Left lung (tissue), 4 donors: ENCODE measurements at regions not wholly inside any gene's neighbourhood (a gene's known extent, or its start where the extent isn't known, plus 50 kb on each side); places are given as distances from the start of the nearest gene placed in this dataset.

ENCODE experiments used
- ATAC-seq: fragments of 200-7000 bp; cut with Tn5 transposase; one replicate; pipeline ENCODE4 v1.9.1; 2020; ENCODE audit warnings: moderate library complexity
- DNase-seq, 4 donors: peaks; one replicate each; pipeline ENCODE4 v3.0.0-alpha.2; 2013 to 2020
- H3K27ac ChIP-seq, 2 donors: fragments of 200-600 bp; sonication (generic) in 1 of 2; one replicate each; pipeline versions ENCODE4 v1.5.0 to v1.8.0; 2020 to 2021
- H3K27me3 ChIP-seq, 2 donors: fragments of 200-600 bp; sonication (generic) in 1 of 2; one replicate each; pipeline versions ENCODE4 v1.5.0 to v1.8.0; 2020 to 2021
- H3K36me3 ChIP-seq, 2 donors: fragments of 200-600 bp; sonication (generic) in 1 of 2; one replicate each; pipeline versions ENCODE4 v1.5.0 to v1.8.0; 2020 to 2021
- H3K4me1 ChIP-seq, 2 donors: fragments of 200-600 bp; one replicate each; pipeline ENCODE4 v1.8.0; 2021
- H3K4me3 ChIP-seq, 2 donors: fragments of 200-600 bp; sonication (generic) in 1 of 2; one replicate each; pipeline versions ENCODE4 v1.5.0 to v1.8.0; 2020 to 2021; ENCODE audit warnings: mild to moderate bottlenecking in 1 of 2
- H3K9me3 ChIP-seq, 2 donors: fragments of 200-600 bp; sonication (generic) in 1 of 2; one replicate each; pipeline versions ENCODE4 v1.5.0 to v1.8.0; 2020 to 2021
- intact Hi-C, 2 donors: fragments of 100-400 bp; cut with DNase I; formaldehyde crosslinking; loops; one replicate each; pipeline versions ENCODE4 v1.11.2 to v1.14.2; 2022
- TF ChIP-seq, protein P1 (sequence below), 2 donors: fragments of 200-600 bp; sonication (generic) in 1 of 2; IDR thresholded peaks; one replicate each; pipeline versions ENCODE4 v1.5.0 to v1.8.0; 2021; ENCODE audit warnings: antibody characterized with exemption in 2 of 2
- donor health status: DM: no; HTN: yes; CAD: no.
- donor health status: DM: no; HTN: no; CAD: no.

- H3K4me1 ChIP-seq: peaks cover 0 to 31% of the 10 kb centered on the region in 2 donors
- DNase-seq (no peak), ATAC-seq (no peak)
- TF ChIP-seq, protein P1, sequence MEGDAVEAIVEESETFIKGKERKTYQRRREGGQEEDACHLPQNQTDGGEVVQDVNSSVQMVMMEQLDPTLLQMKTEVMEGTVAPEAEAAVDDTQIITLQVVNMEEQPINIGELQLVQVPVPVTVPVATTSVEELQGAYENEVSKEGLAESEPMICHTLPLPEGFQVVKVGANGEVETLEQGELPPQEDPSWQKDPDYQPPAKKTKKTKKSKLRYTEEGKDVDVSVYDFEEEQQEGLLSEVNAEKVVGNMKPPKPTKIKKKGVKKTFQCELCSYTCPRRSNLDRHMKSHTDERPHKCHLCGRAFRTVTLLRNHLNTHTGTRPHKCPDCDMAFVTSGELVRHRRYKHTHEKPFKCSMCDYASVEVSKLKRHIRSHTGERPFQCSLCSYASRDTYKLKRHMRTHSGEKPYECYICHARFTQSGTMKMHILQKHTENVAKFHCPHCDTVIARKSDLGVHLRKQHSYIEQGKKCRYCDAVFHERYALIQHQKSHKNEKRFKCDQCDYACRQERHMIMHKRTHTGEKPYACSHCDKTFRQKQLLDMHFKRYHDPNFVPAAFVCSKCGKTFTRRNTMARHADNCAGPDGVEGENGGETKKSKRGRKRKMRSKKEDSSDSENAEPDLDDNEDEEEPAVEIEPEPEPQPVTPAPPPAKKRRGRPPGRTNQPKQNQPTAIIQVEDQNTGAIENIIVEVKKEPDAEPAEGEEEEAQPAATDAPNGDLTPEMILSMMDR (IDR thresholded peaks at IDR 0.05): no peak
- H3K27me3 ChIP-seq: no peaks in the 10 kb centered on the region
- intact Hi-C loops: no loop called here
- no peak overlapping the region for H3K27ac ChIP-seq
- no peaks in the 10 kb centered on the region for H3K36me3 ChIP-seq
- H3K4me3 ChIP-seq: no peak overlapping the region
- H3K9me3 ChIP-seq: no peaks in the 10 kb centered on the region
Measured at GRCh38 chr17:17413215-17413792, 63.5 kb upstream of the MED9 start.

DNA sequence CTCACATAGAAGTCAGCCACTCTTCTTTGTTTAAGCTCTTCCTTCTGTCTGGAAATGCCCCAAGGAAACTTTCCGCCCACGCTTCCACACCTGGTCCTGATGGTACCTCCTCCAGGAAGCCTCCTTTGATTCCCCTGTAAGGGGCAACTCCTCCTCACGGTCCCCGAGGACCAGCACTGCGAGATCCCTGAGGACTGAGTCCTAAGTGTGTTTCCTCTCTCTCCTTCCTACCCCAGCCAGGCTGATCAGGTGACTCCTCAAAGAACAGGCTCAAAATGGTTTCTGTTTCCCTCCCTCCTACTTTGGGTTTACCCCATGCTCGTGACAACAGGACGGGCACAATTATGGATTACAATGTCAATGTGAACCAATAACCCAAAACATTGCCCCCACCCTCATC is 63.0 kb upstream of the MED9 start:
- intact Hi-C loops: no loop called here
- Histone ChIP-seq H3K4me3 (no peak overlapping the region), H3K9me3 (no peaks in the 10 kb centered on the region), H3K27ac (no peak overlapping the region), H3K4me1 (peaks cover 0 to 25% of the 10 kb centered on the region in 2 donors), H3K36me3 (no peaks in the 10 kb centered on the region), H3K27me3 (no peaks in the 10 kb centered on the region)
- ATAC-seq: no peak
- no peak for DNase-seq
- TF ChIP-seq, protein P1 (IDR thresholded peaks at IDR 0.05): no peak

DNA sequence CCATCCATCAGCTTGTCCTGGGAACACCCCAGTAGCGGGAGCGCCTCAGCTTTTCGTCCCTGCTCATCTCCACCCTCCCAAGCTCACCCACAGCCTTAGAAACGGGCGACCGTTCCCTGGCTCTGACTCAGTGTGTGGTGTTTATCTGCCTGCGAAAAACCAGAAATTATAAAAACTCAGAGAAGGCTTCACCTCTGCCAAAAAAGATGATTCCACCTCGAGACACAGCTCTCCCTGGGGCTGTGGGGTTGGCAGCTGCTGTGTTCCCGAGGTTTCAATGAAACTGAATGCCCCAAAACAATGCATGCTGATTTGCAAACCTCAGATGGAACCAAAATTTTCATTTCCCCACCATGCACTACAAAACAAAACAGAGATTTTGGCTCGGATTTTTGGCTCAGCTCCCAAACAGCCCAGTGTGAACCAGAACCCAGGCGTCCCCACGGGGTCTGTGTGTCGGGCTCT is 62.4 kb upstream of the MED9 start:
- Histone ChIP-seq H3K27ac (no peak overlapping the region), H3K4me1 (peaks cover 0 to 20% of the 10 kb centered on the region in 2 donors), H3K4me3 (no peak overlapping the region), H3K9me3 (no peaks in the 10 kb centered on the region), H3K27me3 (no peaks in the 10 kb centered on the region), H3K36me3 (no peaks in the 10 kb centered on the region)
- TF ChIP-seq, protein P1 (IDR thresholded peaks at IDR 0.05): no peak
- ATAC-seq: no peak
- DNase-seq: no peak
- intact Hi-C loops: no loop called here

GRCh38 chr17:17415006-17415405 is 61.8 kb upstream of the MED9 start:
- no peaks in the 10 kb centered on the region for H3K36me3 ChIP-seq
- no peaks in the 10 kb centered on the region for H3K9me3 ChIP-seq
- H3K27ac ChIP-seq: no peak overlapping the region
- intact Hi-C loops: no loop called here
- H3K4me1 ChIP-seq: peaks cover 0 to 20% of the 10 kb centered on the region in 2 donors
- TF ChIP-seq, protein P1 (IDR thresholded peaks at IDR 0.05): no peak
- H3K4me3 ChIP-seq: no peak overlapping the region
- ATAC-seq: no peak
- DNase-seq: no peak
- H3K27me3 ChIP-seq: no peaks in the 10 kb centered on the region

DNA sequence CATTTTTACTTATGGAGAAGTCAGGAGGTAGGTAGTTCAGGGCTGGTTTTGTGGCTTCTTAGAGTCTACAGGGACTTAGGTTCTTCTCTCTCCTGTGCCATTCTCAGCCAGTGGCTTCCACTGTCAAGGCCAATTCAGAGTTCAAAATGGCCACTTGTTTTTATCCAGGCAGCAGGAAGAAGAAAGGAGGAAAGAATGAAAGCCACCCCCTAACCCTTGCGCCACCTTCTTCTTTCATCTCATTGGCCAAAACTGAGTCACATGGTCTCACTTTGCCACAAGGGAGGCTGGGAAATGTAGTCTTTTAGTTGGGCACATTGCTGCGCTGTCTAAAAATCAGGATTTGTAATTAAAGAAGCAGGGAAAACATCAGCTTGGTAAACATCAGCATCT is 60.8 kb upstream of the MED9 start:
- intact Hi-C loops: no loop called here
- Histone ChIP-seq H3K27ac (peak overlapping the region; percentile 64 to 78), H3K4me1 (peaks cover 0 to 20% of the 10 kb centered on the region in 2 donors), H3K4me3 (no peak overlapping the region), H3K9me3 (no peaks in the 10 kb centered on the region), H3K27me3 (no peaks in the 10 kb centered on the region), H3K36me3 (no peaks in the 10 kb centered on the region)
- TF ChIP-seq, protein P1 (IDR thresholded peaks at IDR 0.05): no peak
- DNase-seq (no peak), ATAC-seq (peak; percentile 64)
